ENCODE measurements at regions not wholly inside any gene's neighbourhood (a gene's known extent, or its start where the extent isn't known, plus 50 kb on each side); places are given as distances from the start of the nearest gene placed in this dataset.

DNA sequence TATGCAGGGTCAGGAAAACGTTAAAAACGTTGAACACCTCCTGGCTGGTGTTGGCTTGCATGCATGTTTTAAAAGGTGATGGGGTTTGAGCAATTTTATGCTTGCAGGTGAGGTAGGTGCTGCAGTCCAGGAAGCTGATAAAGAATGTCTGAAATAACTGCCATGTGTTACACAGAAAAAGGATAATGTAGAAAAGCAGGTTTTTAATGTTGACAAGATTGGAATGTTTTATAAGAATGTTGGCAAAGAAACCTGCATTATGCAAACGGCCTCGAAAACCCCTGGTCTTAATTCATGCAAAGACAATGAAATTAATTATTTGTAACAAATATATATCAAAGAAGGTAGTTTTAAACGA lies 723.7 kb upstream of the AGA start:
- ChIA-PET RAD21 (ENCODE audit: low non-redundant PET in 1 of 2, low total read pairs in 2 of 2, uncharacterized antibody in 2 of 2, unreplicated experiment in 2 of 2) (no interaction called here), POLR2A (no interaction called here), CTCF (no interaction called here)
- Histone ChIP-seq H3K27ac (ENCODE audit: low read depth, low read length) (no peak overlapping the region), H3K79me2 (ENCODE audit: insufficient read depth, low read length) (no peaks in the 10 kb centered on the region), H3K9me2 (ENCODE audit: insufficient read depth) (no peaks in the 10 kb centered on the region), H3K4me2 (ENCODE audit: low read length) (no peak overlapping the region), H3K4me3 (replicated peaks in 1 of 2; ENCODE audit: low read depth in 1 of 2, low read length in 2 of 2) (no peak overlapping the region), H3K9ac (ENCODE audit: low read length) (no peak overlapping the region), H2AFZ (ENCODE audit: low read depth, low read length, poor library complexity, severe bottlenecking) (no peak overlapping the region), H4K20me1 (ENCODE audit: insufficient read depth) (no peaks in the 10 kb centered on the region), H3K36me3 (ENCODE audit: control insufficient read depth in 1 of 2, insufficient read depth in 2 of 2, low read length in 2 of 2) (no peaks in the 10 kb centered on the region), H3K9me3 (ENCODE audit: control insufficient read depth in 1 of 2, insufficient read depth in 1 of 2, low read depth in 1 of 2, low read length in 2 of 2) (peaks cover 0 to 4% of the 10 kb centered on the region in 2 experiments; a peak in 1 of 4 replicates), H3K27me3 (ENCODE audit: insufficient read depth, low read length) (no peaks in the 10 kb centered on the region), H3K4me1 (ENCODE audit: control insufficient read depth in 1 of 2, insufficient read depth in 2 of 2, low read length in 2 of 2) (no peaks in the 10 kb centered on the region)
- no TSS peak for BruUV-seq (replicated peaks)
- DNase-seq (ENCODE audit: low read depth, low spot score) (no peak), ATAC-seq (no peak)
- intact Hi-C loops (cut with micrococcal nuclease): no loop called here
- TF ChIP-seq, protein P1, sequence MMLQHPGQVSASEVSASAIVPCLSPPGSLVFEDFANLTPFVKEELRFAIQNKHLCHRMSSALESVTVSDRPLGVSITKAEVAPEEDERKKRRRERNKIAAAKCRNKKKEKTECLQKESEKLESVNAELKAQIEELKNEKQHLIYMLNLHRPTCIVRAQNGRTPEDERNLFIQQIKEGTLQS (IDR thresholded peaks at IDR 0.05): no peak

DNA sequence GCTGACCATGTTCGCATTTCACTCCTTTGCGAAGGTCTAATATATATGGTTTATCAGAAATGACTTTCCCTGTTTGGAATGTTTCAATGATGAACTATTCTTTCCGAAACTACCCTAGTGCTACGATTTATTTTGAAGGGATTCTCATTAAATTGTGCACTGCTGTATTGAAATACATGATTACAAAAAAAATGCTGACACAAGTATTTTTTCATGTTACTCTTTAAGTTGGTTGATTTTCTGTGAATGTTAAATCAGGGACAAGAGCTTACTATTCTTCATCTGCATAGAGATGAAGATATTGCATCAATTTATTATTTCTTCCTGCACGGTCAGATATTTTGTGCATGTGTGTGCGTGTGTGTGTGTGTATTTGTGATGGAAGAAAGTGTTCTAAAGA lies 731.5 kb upstream of the AGA start:
- no peak for ATAC-seq
- Histone ChIP-seq H3K4me1 (ENCODE audit: control insufficient read depth in 1 of 2, insufficient read depth in 2 of 2, low read length in 2 of 2) (no peaks in the 10 kb centered on the region), H3K4me2 (ENCODE audit: low read length) (no peak overlapping the region), H3K9me3 (ENCODE audit: control insufficient read depth in 1 of 2, insufficient read depth in 1 of 2, low read depth in 1 of 2, low read length in 2 of 2) (no peaks in the 10 kb centered on the region), H4K20me1 (ENCODE audit: insufficient read depth) (no peaks in the 10 kb centered on the region), H3K27me3 (ENCODE audit: insufficient read depth, low read length) (no peaks in the 10 kb centered on the region), H3K9ac (ENCODE audit: low read length) (no peak overlapping the region), H3K36me3 (ENCODE audit: control insufficient read depth in 1 of 2, insufficient read depth in 2 of 2, low read length in 2 of 2) (no peaks in the 10 kb centered on the region), H3K27ac (ENCODE audit: low read depth, low read length) (no peak overlapping the region), H3K4me3 (replicated peaks in 1 of 2; ENCODE audit: low read depth in 1 of 2, low read length in 2 of 2) (no peak overlapping the region), H3K9me2 (ENCODE audit: insufficient read depth) (no peaks in the 10 kb centered on the region), H3K79me2 (ENCODE audit: insufficient read depth, low read length) (no peaks in the 10 kb centered on the region), H2AFZ (ENCODE audit: low read depth, low read length, poor library complexity, severe bottlenecking) (no peak overlapping the region)
- intact Hi-C loops (cut with micrococcal nuclease): no loop called here
- DNase-seq (ENCODE audit: low read depth, low spot score): no peak
- CTCF ChIA-PET: no interaction called here
- TF ChIP-seq RAD21 (IDR thresholded peaks at IDR 0.05; ENCODE audit: low read depth) (no peak), FOSL1 (IDR thresholded peaks at IDR 0.05; ENCODE audit: low read depth) (no peak), ZFX (IDR thresholded peaks at IDR 0.05) (no peak), CBX3 (IDR thresholded peaks at IDR 0.05; ENCODE audit: low read depth) (no peak), TCF7L2 (IDR thresholded peaks at IDR 0.05; ENCODE audit: borderline replicate concordance, extremely low read depth, insufficient read depth, insufficient read length) (no peak), EZH2 (IDR thresholded peaks at IDR 0.05) (no peak), SRF (IDR thresholded peaks at IDR 0.05; ENCODE audit: low read depth) (no peak), ZNF274 (IDR thresholded peaks at IDR 0.05; ENCODE audit: low read depth, low read length) (no peak), POLR2AphosphoS5 (IDR thresholded peaks at IDR 0.05; ENCODE audit: low read depth, low read length) (no peak), POLR2A (IDR thresholded peaks at IDR 0.05; ENCODE audit: borderline replicate concordance, extremely low read depth, insufficient read depth, insufficient read length) (no peak), EGR1 (IDR thresholded peaks at IDR 0.05; ENCODE audit: low read depth) (no peak), SIN3A (IDR thresholded peaks at IDR 0.05; ENCODE audit: low read depth) (no peak), ELF1 (IDR thresholded peaks at IDR 0.05; ENCODE audit: borderline replicate concordance, low read depth) (no peak)
- TF ChIP-seq, protein P2, sequence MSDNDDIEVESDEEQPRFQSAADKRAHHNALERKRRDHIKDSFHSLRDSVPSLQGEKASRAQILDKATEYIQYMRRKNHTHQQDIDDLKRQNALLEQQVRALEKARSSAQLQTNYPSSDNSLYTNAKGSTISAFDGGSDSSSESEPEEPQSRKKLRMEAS (IDR thresholded peaks at IDR 0.05): no peak
- TF ChIP-seq, protein P3, sequence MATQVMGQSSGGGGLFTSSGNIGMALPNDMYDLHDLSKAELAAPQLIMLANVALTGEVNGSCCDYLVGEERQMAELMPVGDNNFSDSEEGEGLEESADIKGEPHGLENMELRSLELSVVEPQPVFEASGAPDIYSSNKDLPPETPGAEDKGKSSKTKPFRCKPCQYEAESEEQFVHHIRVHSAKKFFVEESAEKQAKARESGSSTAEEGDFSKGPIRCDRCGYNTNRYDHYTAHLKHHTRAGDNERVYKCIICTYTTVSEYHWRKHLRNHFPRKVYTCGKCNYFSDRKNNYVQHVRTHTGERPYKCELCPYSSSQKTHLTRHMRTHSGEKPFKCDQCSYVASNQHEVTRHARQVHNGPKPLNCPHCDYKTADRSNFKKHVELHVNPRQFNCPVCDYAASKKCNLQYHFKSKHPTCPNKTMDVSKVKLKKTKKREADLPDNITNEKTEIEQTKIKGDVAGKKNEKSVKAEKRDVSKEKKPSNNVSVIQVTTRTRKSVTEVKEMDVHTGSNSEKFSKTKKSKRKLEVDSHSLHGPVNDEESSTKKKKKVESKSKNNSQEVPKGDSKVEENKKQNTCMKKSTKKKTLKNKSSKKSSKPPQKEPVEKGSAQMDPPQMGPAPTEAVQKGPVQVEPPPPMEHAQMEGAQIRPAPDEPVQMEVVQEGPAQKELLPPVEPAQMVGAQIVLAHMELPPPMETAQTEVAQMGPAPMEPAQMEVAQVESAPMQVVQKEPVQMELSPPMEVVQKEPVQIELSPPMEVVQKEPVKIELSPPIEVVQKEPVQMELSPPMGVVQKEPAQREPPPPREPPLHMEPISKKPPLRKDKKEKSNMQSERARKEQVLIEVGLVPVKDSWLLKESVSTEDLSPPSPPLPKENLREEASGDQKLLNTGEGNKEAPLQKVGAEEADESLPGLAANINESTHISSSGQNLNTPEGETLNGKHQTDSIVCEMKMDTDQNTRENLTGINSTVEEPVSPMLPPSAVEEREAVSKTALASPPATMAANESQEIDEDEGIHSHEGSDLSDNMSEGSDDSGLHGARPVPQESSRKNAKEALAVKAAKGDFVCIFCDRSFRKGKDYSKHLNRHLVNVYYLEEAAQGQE (IDR thresholded peaks at IDR 0.05; ENCODE audit: low read depth): no peak
- TF ChIP-seq, protein P4, sequence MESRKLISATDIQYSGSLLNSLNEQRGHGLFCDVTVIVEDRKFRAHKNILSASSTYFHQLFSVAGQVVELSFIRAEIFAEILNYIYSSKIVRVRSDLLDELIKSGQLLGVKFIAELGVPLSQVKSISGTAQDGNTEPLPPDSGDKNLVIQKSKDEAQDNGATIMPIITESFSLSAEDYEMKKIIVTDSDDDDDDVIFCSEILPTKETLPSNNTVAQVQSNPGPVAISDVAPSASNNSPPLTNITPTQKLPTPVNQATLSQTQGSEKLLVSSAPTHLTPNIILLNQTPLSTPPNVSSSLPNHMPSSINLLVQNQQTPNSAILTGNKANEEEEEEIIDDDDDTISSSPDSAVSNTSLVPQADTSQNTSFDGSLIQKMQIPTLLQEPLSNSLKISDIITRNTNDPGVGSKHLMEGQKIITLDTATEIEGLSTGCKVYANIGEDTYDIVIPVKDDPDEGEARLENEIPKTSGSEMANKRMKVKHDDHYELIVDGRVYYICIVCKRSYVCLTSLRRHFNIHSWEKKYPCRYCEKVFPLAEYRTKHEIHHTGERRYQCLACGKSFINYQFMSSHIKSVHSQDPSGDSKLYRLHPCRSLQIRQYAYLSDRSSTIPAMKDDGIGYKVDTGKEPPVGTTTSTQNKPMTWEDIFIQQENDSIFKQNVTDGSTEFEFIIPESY (IDR thresholded peaks at IDR 0.05; ENCODE audit: extremely low read depth, insufficient replicate concordance, low read length): no peak
- TF ChIP-seq, protein P1 (IDR thresholded peaks at IDR 0.05): no peak
- POLR2A ChIA-PET: no interaction called here
- RAD21 ChIA-PET (ENCODE audit: low non-redundant PET in 1 of 2, low total read pairs in 2 of 2, uncharacterized antibody in 2 of 2, unreplicated experiment in 2 of 2): no interaction called here
- no TSS peak for BruUV-seq (replicated peaks)

All from HCT116 (cell line).